HepG2 (cell line): ENCODE measurements at regions not wholly inside any gene's neighbourhood (a gene's known extent, or its start where the extent isn't known, plus 50 kb on each side); places are given as distances from the start of the nearest gene placed in this dataset.

Experiments
- BHLHE40 ChIP-seq: IDR thresholded peaks from 2 replicates; pipeline ENCODE4 v1.6.1; 2011; ENCODE audit warnings: low read length, improper control_type of control experiment
- BORCS8-MEF2B ChIP-seq: sonication (generic); formaldehyde crosslinking; IDR thresholded peaks from 2 replicates; pipeline ENCODE4 v1.8.0; 2022; ENCODE audit warnings: mild to moderate bottlenecking, missing genetic modification reagents
- GTF3A ChIP-seq: sonication (generic); formaldehyde crosslinking; conservative IDR thresholded peaks from 2 replicates; pipeline ENCODE4 v1.4.0; 2020; ENCODE audit warnings: mild to moderate bottlenecking, missing genetic modification reagents
- HNRNPH1 ChIP-seq: fragments of 200-400 bp; formaldehyde crosslinking; optimal IDR thresholded peaks from 2 replicates; pipeline ENCODE3; 2017; ENCODE audit warnings: mild to moderate bottlenecking, low read depth, low read length
- MAFK ChIP-seq, 2 experiments: IDR thresholded peaks in 1 of 2; conservative IDR thresholded peaks in 1 of 2; 2 replicates each; pipeline ENCODE4 v1.6.1; 2011; ENCODE audit warnings: improper control_type of control experiment in 2 of 2, low read length in 2 of 2
- MED8 ChIP-seq: sonication (generic); formaldehyde crosslinking; IDR thresholded peaks from 2 replicates; pipeline ENCODE4 v1.8.1; 2023; ENCODE audit warnings: mild to moderate bottlenecking, missing genetic modification reagents; ENCODE audit not compliant: insufficient replicate concordance
- NBN ChIP-seq: fragments of 450-650 bp; conservative IDR thresholded peaks from 2 replicates; pipeline ENCODE4 v1.6.1; 2017
- NKX3-1 ChIP-seq: sonication (generic); formaldehyde crosslinking; IDR thresholded peaks from 2 replicates; pipeline ENCODE4 v1.5.0; 2020; ENCODE audit warnings: missing genetic modification reagents
- PLRG1 ChIP-seq: fragments of 450-650 bp; conservative IDR thresholded peaks from 2 replicates; pipeline ENCODE4 v1.6.1; 2016
- SNAI1 ChIP-seq: sonication (generic); formaldehyde crosslinking; IDR thresholded peaks from 2 replicates; pipeline ENCODE4 v1.5.0; 2020; ENCODE audit warnings: mild to moderate bottlenecking, missing genetic modification reagents, borderline replicate concordance
- SP4 ChIP-seq: sonication (generic); formaldehyde crosslinking; IDR thresholded peaks from 2 replicates; pipeline ENCODE4 v1.8.1; 2023; ENCODE audit warnings: mild to moderate bottlenecking, missing genetic modification reagents
- ZNF30 ChIP-seq: sonication (generic); formaldehyde crosslinking; IDR thresholded peaks from 2 replicates; pipeline ENCODE4 v1.5.0; 2020; ENCODE audit warnings: mild to moderate bottlenecking, missing genetic modification reagents
- ZNF674 ChIP-seq: sonication (generic); formaldehyde crosslinking; IDR thresholded peaks from 2 replicates; pipeline ENCODE4 v1.5.0; 2020; ENCODE audit warnings: low read depth, mild to moderate bottlenecking, missing genetic modification reagents
- TF ChIP-seq, protein P1 (sequence below): sonication (generic); formaldehyde crosslinking; IDR thresholded peaks from 2 replicates; pipeline ENCODE4 v1.8.0; 2022; ENCODE audit warnings: missing genetic modification reagents, mild to moderate bottlenecking, moderate library complexity, borderline replicate concordance
- TF ChIP-seq, protein P2 (sequence below): sonication (generic); formaldehyde crosslinking; IDR thresholded peaks from 2 replicates; pipeline ENCODE4 v1.5.1; 2020; ENCODE audit warnings: mild to moderate bottlenecking, missing genetic modification reagents
- TF ChIP-seq, protein P3 (sequence below): IDR thresholded peaks from 2 replicates; pipeline ENCODE4 v1.6.1; 2016; ENCODE audit warnings: missing genetic modification reagents, missing compliant biosample characterization
- TF ChIP-seq, protein P4 (sequence below): sonication (generic); formaldehyde crosslinking; IDR thresholded peaks from 2 replicates; pipeline ENCODE4 v1.4.0; 2020; ENCODE audit warnings: missing genetic modification reagents, mild to moderate bottlenecking, borderline replicate concordance
- TF ChIP-seq, protein P5 (sequence below): sonication (generic); formaldehyde crosslinking; IDR thresholded peaks from 2 replicates; pipeline ENCODE4 v1.4.0; 2020; ENCODE audit warnings: missing genetic modification reagents, borderline replicate concordance
- TF ChIP-seq, protein P6 (sequence below): sonication (generic); formaldehyde crosslinking; IDR thresholded peaks from 2 replicates; pipeline ENCODE4 v1.8.0; 2022; ENCODE audit warnings: low read depth, missing genetic modification reagents

DNA sequence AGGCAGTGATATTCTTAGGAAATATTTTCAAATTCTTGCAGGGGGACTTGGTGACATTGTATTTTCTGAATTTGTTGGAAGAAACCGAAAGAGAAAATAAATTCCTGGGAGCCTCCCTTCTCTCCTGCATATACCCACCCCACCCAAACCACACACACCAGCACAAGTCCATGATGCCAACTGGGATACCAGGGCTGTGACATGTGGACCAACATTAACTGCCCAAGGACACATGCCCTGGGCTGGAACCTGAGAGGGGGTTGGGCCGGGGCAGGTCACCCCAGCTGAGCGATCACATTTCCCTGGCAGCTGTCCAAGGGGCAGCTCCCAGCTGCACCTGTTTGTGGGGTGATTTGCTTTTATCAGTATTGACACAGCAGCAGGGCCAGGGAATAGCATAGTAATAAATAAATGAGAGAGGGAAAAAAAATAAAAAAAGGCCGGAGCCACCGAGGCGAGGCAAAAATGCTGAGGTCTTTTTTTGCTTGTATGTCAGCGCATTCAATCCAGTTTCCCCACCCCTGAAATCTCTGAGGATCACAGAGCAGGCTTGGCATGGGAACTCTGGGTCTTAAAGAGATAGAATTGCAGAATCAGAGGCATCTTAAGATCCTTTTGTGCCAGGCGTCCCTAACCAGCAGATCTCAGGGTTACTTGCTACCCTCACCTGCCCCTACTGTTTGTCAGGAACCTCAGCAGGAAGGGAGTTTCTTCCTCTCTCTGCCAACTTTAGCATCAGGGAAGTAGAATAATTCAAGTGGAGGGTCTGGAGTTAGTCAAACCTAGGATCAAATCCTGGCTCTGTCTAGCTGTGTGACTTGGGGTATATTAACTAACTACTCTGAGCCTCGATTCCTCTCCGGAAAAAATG lies 66.5 kb upstream of the PIM1 start (continued):
- TF ChIP-seq SP4 (CRISPR knock-in tag) (no peak), NBN (no peak), HNRNPH1 (no peak), SNAI1 (CRISPR knock-in tag) (peak; percentile 81; the same call in 1 of the 2 replicates), ZNF674 (CRISPR knock-in tag) (no peak), PLRG1 (no peak), BORCS8-MEF2B (CRISPR knock-in tag) (peak; percentile 66; the same call in 1 of the 2 replicates), GTF3A (CRISPR knock-in tag) (no peak), BHLHE40 (0 out of 2 replicates have a peak, but pooled peaks have one; percentile 25), NKX3-1 (0 out of 2 replicates have a peak, but pooled peaks have one; percentile 4), MED8 (CRISPR knock-in tag) (peak; percentile 46), ZNF30 (CRISPR knock-in tag) (no peak), MAFK (conservative IDR thresholded peaks at IDR 0.05 in 1 of 2, IDR thresholded peaks at IDR 0.05 in 1 of 2; ENCODE audit: low read length in 2 of 2) (peak; percentile 39 to 40; a peak in 3 of 4 replicates)
- TF ChIP-seq, protein P1, sequence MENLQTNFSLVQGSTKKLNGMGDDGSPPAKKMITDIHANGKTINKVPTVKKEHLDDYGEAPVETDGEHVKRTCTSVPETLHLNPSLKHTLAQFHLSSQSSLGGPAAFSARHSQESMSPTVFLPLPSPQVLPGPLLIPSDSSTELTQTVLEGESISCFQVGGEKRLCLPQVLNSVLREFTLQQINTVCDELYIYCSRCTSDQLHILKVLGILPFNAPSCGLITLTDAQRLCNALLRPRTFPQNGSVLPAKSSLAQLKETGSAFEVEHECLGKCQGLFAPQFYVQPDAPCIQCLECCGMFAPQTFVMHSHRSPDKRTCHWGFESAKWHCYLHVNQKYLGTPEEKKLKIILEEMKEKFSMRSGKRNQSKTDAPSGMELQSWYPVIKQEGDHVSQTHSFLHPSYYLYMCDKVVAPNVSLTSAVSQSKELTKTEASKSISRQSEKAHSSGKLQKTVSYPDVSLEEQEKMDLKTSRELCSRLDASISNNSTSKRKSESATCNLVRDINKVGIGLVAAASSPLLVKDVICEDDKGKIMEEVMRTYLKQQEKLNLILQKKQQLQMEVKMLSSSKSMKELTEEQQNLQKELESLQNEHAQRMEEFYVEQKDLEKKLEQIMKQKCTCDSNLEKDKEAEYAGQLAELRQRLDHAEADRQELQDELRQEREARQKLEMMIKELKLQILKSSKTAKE (CRISPR knock-in tag), result no peak
- TF ChIP-seq, protein P2, sequence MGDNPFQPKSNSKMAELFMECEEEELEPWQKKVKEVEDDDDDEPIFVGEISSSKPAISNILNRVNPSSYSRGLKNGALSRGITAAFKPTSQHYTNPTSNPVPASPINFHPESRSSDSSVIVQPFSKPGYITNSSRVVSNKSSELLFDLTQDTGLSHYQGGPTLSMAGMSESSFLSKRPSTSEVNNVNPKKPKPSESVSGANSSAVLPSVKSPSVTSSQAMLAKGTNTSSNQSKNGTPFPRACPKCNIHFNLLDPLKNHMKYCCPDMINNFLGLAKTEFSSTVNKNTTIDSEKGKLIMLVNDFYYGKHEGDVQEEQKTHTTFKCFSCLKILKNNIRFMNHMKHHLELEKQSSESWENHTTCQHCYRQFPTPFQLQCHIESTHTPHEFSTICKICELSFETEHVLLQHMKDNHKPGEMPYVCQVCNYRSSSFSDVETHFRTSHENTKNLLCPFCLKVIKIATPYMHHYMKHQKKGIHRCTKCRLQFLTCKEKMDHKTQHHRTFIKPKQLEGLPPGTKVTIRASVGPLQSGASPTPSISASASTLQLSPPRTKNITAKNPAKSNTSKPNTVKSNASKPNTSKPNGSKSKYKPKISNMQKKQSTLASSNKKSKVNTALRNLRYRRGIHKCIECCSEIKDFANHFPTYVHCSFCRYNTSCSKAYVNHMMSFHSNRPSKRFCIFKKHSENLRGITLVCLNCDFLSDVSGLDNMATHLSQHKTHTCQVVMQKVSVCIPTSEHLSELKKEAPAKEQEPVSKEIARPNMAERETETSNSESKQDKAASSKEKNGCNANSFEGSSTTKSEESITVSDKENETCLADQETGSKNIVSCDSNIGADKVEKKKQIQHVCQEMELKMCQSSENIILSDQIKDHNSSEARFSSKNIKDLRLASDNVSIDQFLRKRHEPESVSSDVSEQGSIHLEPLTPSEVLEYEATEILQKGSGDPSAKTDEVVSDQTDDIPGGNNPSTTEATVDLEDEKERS (CRISPR knock-in tag), result no peak
- TF ChIP-seq, protein P3, sequence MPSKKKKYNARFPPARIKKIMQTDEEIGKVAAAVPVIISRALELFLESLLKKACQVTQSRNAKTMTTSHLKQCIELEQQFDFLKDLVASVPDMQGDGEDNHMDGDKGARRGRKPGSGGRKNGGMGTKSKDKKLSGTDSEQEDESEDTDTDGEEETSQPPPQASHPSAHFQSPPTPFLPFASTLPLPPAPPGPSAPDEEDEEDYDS (CRISPR knock-in tag), result peak; percentile 42; the same call in 1 of the 2 replicates
- TF ChIP-seq, protein P4, sequence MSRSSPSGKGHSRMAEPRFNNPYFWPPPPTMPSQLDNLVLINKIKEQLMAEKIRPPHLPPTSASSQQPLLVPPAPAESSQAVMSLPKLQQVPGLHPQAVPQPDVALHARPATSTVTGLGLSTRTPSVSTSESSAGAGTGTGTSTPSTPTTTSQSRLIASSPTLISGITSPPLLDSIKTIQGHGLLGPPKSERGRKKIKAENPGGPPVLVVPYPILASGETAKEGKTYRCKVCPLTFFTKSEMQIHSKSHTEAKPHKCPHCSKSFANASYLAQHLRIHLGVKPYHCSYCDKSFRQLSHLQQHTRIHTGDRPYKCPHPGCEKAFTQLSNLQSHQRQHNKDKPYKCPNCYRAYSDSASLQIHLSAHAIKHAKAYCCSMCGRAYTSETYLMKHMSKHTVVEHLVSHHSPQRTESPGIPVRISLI (CRISPR knock-in tag), result peak; percentile 76; the same call in 1 of the 2 replicates
- TF ChIP-seq, protein P5, sequence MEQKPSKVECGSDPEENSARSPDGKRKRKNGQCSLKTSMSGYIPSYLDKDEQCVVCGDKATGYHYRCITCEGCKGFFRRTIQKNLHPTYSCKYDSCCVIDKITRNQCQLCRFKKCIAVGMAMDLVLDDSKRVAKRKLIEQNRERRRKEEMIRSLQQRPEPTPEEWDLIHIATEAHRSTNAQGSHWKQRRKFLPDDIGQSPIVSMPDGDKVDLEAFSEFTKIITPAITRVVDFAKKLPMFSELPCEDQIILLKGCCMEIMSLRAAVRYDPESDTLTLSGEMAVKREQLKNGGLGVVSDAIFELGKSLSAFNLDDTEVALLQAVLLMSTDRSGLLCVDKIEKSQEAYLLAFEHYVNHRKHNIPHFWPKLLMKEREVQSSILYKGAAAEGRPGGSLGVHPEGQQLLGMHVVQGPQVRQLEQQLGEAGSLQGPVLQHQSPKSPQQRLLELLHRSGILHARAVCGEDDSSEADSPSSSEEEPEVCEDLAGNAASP (CRISPR knock-in tag), result peak; percentile 87; the same call in 1 of the 2 replicates
- TF ChIP-seq, protein P6, sequence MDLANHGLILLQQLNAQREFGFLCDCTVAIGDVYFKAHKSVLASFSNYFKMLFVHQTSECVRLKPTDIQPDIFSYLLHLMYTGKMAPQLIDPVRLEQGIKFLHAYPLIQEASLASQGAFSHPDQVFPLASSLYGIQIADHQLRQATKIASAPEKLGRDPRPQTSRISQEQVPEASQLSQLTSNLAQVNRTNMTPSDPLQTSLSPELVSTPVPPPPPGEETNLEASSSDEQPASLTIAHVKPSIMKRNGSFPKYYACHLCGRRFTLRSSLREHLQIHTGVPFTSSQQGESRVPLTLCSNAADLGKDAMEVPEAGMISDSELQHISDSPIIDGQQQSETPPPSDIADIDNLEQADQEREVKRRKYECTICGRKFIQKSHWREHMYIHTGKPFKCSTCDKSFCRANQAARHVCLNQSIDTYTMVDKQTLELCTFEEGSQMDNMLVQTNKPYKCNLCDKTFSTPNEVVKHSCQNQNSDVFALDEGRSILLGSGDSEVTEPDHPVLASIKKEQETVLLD (CRISPR knock-in tag), result 0 out of 2 replicates have a peak, but pooled peaks have one; percentile 3
